ENCODE measurements at regions not wholly inside any gene's neighbourhood (a gene's known extent, or its start where the extent isn't known, plus 50 kb on each side); places are given as distances from the start of the nearest gene placed in this dataset.
"Not testable (repeated sequence)": the region's sequence is repeated elsewhere in the genome, so short reads cannot be mapped to it uniquely, and the experiment has no call there.

- in situ Hi-C loops (cut with HindIII; ENCODE audit: low sequenced_read_pairs), result no loop called here
These were observed 657.2 kb upstream of the FSHR start for GRCh38 chr2:49811502-49811901.

- in situ Hi-C loops (cut with HindIII; ENCODE audit: low sequenced_read_pairs), result no loop called here
These were observed 653.4 kb upstream of the FSHR start for GRCh38 chr2:49807689-49808088.

DNA sequence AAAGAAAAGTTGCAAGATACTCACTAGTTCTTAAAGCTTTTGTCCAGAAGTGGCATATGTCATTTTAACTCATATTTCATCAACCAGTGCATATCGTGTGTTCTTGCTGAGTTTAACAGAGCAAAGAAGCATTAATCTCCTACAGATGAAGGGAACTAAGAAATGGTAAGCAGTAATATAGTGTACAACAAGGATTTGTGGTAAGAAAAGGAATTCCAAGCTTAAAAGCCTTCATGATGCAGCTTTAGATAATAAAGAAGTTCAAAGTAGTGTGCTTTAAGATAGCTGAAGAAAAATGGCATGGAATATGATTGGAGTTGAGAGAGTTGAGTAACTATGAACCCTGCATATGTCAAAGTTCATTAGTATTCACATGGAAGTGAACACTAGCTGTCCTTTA is 649.8 kb upstream of the FSHR start:
- in situ Hi-C loops (cut with HindIII; ENCODE audit: low sequenced_read_pairs), result no loop called here

- in situ Hi-C loops (cut with HindIII; ENCODE audit: low sequenced_read_pairs), result no loop called here
These were observed 647.7 kb upstream of the FSHR start for GRCh38 chr2:49801898-49802450.

GRCh38 chr2:49798570-49798969 is 644.3 kb upstream of the FSHR start:
- in situ Hi-C loops (cut with HindIII; ENCODE audit: low sequenced_read_pairs), result loop anchor here (10.0 kb wide), 1 partner anchor 56 kb away; no protein-coding TSS in a partner anchor

- in situ Hi-C loops (cut with HindIII; ENCODE audit: low sequenced_read_pairs), result loop anchor here (10.0 kb wide), 1 partner anchor 59 kb away; no protein-coding TSS in a partner anchor
These were observed 642.0 kb upstream of the FSHR start for GRCh38 chr2:49796266-49796665.

DNA sequence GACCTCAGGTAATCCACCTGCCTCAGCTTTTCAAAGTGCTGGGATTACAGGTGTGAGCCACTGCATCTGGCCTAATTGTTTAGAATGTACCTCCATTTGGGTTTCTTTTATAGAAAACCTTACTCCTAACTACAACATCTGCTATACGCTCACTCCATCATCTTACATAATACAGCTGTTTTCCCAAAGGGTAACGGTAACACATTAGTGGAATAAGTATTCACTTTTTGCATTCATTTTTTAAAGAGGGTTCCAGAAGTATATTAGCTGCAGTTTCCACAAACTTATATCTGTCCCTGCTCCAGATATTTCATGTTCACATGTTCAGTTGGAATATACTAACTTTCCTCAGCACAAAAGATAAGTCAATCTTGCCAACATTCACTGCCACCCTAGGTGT is 640.1 kb upstream of the FSHR start:
- in situ Hi-C loops (cut with HindIII; ENCODE audit: low sequenced_read_pairs), result loop anchor here (10.0 kb wide), 1 partner anchor 60 kb away; no protein-coding TSS in a partner anchor

- in situ Hi-C loops (cut with HindIII; ENCODE audit: low sequenced_read_pairs), result no loop called here
These were observed 634.0 kb upstream of the FSHR start for GRCh38 chr2:49788300-49788699.

GRCh38 chr2:49780949-49781348 is 626.6 kb upstream of the FSHR start:
- in situ Hi-C loops (cut with HindIII; ENCODE audit: low sequenced_read_pairs), result no loop called here

GRCh38 chr2:49772299-49772970 is 618.1 kb upstream of the FSHR start:
- in situ Hi-C loops (cut with HindIII; ENCODE audit: low sequenced_read_pairs), result no loop called here

- in situ Hi-C loops (cut with HindIII; ENCODE audit: low sequenced_read_pairs), result no loop called here
These were observed 616.6 kb upstream of the FSHR start for GRCh38 chr2:49770919-49771318.

- in situ Hi-C loops (cut with HindIII; ENCODE audit: low sequenced_read_pairs), result no loop called here
These were observed 613.0 kb upstream of the FSHR start for GRCh38 chr2:49767316-49767715.

DNA sequence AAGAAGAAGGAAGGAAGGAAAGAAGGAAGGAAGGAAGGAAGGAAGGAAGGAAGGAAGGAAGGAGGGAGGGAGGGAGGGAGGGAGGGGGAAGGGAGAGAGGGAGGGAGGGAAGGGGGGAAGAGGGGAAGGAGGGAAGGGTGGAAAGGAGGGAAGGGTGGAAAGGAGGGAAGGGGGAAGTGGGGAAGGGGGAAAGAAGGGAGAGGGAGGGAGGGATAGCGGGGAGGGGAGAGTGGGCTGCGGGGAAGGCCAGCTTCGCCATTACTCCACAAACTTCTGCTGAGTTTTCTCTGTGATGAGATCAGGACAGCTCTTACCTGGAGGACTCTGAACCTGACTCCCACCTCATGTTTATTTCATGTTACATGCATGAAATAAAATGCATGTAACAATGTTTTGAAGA is 601.5 kb upstream of the FSHR start:
- in situ Hi-C loops (cut with HindIII; ENCODE audit: low sequenced_read_pairs), result no loop called here

DNA sequence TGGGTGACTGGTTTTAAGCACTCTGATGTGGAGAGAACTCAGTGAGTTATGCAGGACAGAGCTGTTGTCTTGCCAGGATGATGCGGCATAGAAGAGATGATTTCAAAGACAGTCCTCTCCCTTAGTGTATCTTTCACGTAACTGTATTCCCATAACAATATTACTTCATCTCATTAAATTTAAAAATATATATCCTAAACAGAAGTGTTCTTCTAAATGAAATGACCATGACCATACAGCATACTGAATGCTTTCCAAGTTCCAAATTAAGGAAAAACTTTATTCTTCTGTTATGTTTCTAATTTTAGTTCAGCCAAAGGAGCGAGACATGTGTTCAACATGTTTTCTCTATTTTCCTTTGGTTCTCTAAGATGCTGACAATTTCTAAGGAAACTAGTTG is 600.1 kb upstream of the FSHR start:
- in situ Hi-C loops (cut with HindIII; ENCODE audit: low sequenced_read_pairs), result no loop called here

DNA sequence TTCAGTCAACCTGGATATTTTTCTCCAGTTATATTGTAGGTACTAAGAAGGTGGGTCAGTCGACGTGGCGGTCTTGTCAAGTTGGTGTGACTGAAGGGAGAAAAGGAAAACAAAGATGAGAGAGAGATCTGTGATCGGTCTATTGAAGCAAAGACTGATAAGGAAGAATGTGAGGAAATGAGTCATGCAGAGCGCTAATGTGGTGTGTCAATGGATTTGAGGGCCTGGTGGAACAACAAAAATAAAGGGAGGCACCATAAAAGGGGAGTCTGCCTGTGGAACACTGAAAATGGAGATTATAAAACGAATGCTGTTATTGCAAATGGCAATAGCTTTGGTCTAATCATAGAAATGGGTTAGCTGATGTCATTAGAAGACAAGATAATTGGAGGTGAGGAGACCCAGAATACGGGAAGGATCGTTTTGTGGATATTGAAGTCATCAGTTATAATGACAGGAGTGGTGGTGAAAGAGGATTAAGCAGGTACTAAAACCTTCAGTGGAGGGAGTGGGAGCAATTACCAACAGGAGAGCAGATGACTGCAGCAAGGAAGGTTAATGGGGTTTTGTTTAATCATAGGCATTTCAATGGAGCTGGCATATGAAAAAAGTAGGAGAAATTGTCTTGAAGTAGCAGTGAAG is 599.1 kb upstream of the FSHR start:
- in situ Hi-C loops (cut with HindIII; ENCODE audit: low sequenced_read_pairs), result no loop called here

- in situ Hi-C loops (cut with HindIII; ENCODE audit: low sequenced_read_pairs), result no loop called here
These were observed 583.3 kb upstream of the FSHR start for GRCh38 chr2:49737606-49738005.

DNA sequence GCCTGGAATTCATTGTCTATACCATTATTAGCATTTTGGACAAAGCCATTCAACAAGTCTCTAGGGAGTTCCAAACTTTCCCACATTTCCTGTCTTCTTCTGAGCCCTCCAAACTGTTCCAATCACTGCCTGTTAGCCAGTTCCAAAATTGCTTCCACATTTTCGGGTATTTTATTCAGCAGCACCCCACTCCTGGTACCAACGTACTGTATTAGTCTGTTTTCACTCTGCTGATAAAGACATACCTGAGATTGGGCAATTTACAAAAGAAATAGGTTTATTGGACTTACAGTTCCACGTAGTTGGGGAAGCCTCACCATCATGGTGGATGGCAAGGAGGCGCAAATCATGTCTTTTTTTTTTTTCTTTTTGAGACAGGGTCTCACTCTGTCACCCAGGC is 578.6 kb upstream of the FSHR start:
- in situ Hi-C loops (cut with HindIII; ENCODE audit: low sequenced_read_pairs), result not testable (repeated sequence)

GRCh38 chr2:49719241-49719640 is 564.9 kb upstream of the FSHR start:
- in situ Hi-C loops (cut with HindIII; ENCODE audit: low sequenced_read_pairs), result no loop called here

GRCh38 chr2:49715597-49715996 is 561.3 kb upstream of the FSHR start:
- in situ Hi-C loops (cut with HindIII; ENCODE audit: low sequenced_read_pairs), result no loop called here

- in situ Hi-C loops (cut with HindIII; ENCODE audit: low sequenced_read_pairs), result no loop called here
These were observed 560.1 kb upstream of the FSHR start for GRCh38 chr2:49714454-49714853.

DNA sequence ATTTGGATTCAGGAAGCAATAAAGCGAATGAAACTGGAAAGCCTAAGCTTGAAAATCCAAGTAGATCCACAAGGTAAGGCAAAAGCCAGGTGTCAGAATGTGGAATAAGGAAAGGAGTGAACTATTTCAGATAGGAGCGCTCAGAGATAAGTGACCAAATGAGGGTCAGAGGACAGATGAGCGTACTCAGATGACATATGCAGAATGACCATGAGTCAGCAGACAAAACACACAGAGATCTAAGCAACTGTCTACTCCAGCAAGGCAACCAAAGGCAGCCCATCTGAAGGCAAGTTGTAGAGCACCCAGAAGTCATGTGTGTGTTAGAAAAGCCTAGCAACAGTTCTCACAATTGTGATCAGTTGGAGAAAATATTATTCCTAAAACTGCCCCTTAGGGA is 548.4 kb upstream of the FSHR start:
- in situ Hi-C loops (cut with HindIII; ENCODE audit: low sequenced_read_pairs), result no loop called here

- in situ Hi-C loops (cut with HindIII; ENCODE audit: low sequenced_read_pairs), result no loop called here
These were observed 539.6 kb upstream of the FSHR start for GRCh38 chr2:49693961-49694360.
